Fibroblast of the aortic adventitia (primary cell): ENCODE measurements at regions not wholly inside any gene's neighbourhood (a gene's known extent, or its start where the extent isn't known, plus 50 kb on each side); places are given as distances from the start of the nearest gene placed in this dataset.
"Not testable (repeated sequence)": the region's sequence is repeated elsewhere in the genome, so short reads cannot be mapped to it uniquely, and the experiment has no call there.

Source experiments
- DNase-seq: peaks from one replicate; pipeline ENCODE4 v3.0.0-alpha.2; 2010; ENCODE audit warnings: low read depth
- H3K4me3 ChIP-seq: 2 replicates; pipeline ENCODE4 v1.5.1; 2011; ENCODE audit warnings: low read depth, mild to moderate bottlenecking, control low read depth, low read length, moderate library complexity
- CTCF ChIP-seq: IDR thresholded peaks from 2 replicates; pipeline ENCODE4 v1.5.1; 2011; ENCODE audit warnings: mild to moderate bottlenecking, low read length, control low read depth, inconsistent platforms; ENCODE audit not compliant: insufficient read depth

- H3K4me3 ChIP-seq = no peak overlapping the region
- DNase-seq = no peak
- TF ChIP-seq CTCF = no peak
Measured at GRCh38 chr2:219857751-219858150, 230.3 kb downstream of the SLC4A3 start.

GRCh38 chr2:219861307-219861706 lies 233.9 kb downstream of the SLC4A3 start:
- DNase-seq = no peak
- no peak overlapping the region for H3K4me3 ChIP-seq
- no peak for TF ChIP-seq CTCF

GRCh38 chr2:219864154-219864553 lies 236.7 kb downstream of the SLC4A3 start:
- H3K4me3 ChIP-seq = no peak overlapping the region
- no peak for DNase-seq
- no peak for TF ChIP-seq CTCF

- no peak overlapping the region for H3K4me3 ChIP-seq
- DNase-seq = no peak
- no peak for TF ChIP-seq CTCF
Measured at GRCh38 chr2:219868635-219869034, 241.2 kb downstream of the SLC4A3 start.

- no peak overlapping the region for H3K4me3 ChIP-seq
- DNase-seq = no peak
- TF ChIP-seq CTCF = no peak
Measured at GRCh38 chr2:219870041-219870440, 242.6 kb downstream of the SLC4A3 start.

GRCh38 chr2:219871351-219871750 lies 243.9 kb downstream of the SLC4A3 start:
- DNase-seq = no peak
- TF ChIP-seq CTCF = no peak
- no peak overlapping the region for H3K4me3 ChIP-seq

- TF ChIP-seq CTCF = no peak
- DNase-seq = no peak
- no peak overlapping the region for H3K4me3 ChIP-seq
Measured at GRCh38 chr2:219875036-219875435, 247.6 kb downstream of the SLC4A3 start.

GRCh38 chr2:219875986-219876385 lies 248.6 kb downstream of the SLC4A3 start:
- not testable (repeated sequence) for DNase-seq, H3K4me3 ChIP-seq
